A204.1 (cell line): ENCODE measurements at regions not wholly inside any gene's neighbourhood (a gene's known extent, or its start where the extent isn't known, plus 50 kb on each side); places are given as distances from the start of the nearest gene placed in this dataset.

Source experiments
- FAIRE-seq: peaks from 2 replicates; lab custom pipeline; 2012; peaks lifted over from hg19 to GRCh38; lab: Jason Lieb, UNC

- no peak for FAIRE-seq
These were observed 545.0 kb upstream of the FBXO33 start for GRCh38 chr14:39977198-39977597.

GRCh38 chr14:39974036-39974435 lies 541.8 kb upstream of the FBXO33 start:
- no peak for FAIRE-seq

- FAIRE-seq, result no peak
These were observed 540.5 kb upstream of the FBXO33 start for GRCh38 chr14:39972704-39973103.

- FAIRE-seq, result no peak
These were observed 535.7 kb upstream of the FBXO33 start for GRCh38 chr14:39967885-39968284.

GRCh38 chr14:39957987-39958386 lies 525.8 kb upstream of the FBXO33 start:
- FAIRE-seq, result no peak

- no peak for FAIRE-seq
These were observed 525.1 kb upstream of the FBXO33 start for GRCh38 chr14:39957290-39957689.

- peak; percentile 89 for FAIRE-seq
These were observed 524.1 kb upstream of the FBXO33 start for GRCh38 chr14:39956372-39956771.

- FAIRE-seq, result no peak
These were observed 516.0 kb upstream of the FBXO33 start for GRCh38 chr14:39948235-39948634.

GRCh38 chr14:39946807-39947206 lies 514.6 kb upstream of the FBXO33 start:
- no peak for FAIRE-seq

- FAIRE-seq, result no peak
These were observed 506.8 kb upstream of the FBXO33 start for GRCh38 chr14:39939023-39939422.

- FAIRE-seq, result no peak
These were observed 480.2 kb upstream of the FBXO33 start for GRCh38 chr14:39912192-39913100.

- no peak for FAIRE-seq
These were observed 465.4 kb upstream of the FBXO33 start for GRCh38 chr14:39897657-39898056.

GRCh38 chr14:39890026-39890425 lies 457.8 kb upstream of the FBXO33 start:
- FAIRE-seq, result no peak

- no peak for FAIRE-seq
These were observed 451.9 kb upstream of the FBXO33 start for GRCh38 chr14:39884091-39884490.

GRCh38 chr14:39880965-39881364 lies 448.7 kb upstream of the FBXO33 start:
- FAIRE-seq, result no peak

GRCh38 chr14:39880106-39880695 lies 448.0 kb upstream of the FBXO33 start:
- no peak for FAIRE-seq

- FAIRE-seq, result no peak
These were observed 445.5 kb upstream of the FBXO33 start for GRCh38 chr14:39877577-39878190.

- no peak for FAIRE-seq
These were observed 444.7 kb upstream of the FBXO33 start for GRCh38 chr14:39876916-39877315.

GRCh38 chr14:39875028-39875427 lies 442.8 kb upstream of the FBXO33 start:
- no peak for FAIRE-seq

- FAIRE-seq, result no peak
These were observed 441.6 kb upstream of the FBXO33 start for GRCh38 chr14:39873791-39874190.

GRCh38 chr14:39868949-39869348 lies 436.7 kb upstream of the FBXO33 start:
- no peak for FAIRE-seq

- no peak for FAIRE-seq
These were observed 436.0 kb upstream of the FBXO33 start for GRCh38 chr14:39868251-39868650.

- no peak for FAIRE-seq
These were observed 431.2 kb upstream of the FBXO33 start for GRCh38 chr14:39863441-39863840.
